ENCODE measurements at regions not wholly inside any gene's neighbourhood (a gene's known extent, or its start where the extent isn't known, plus 50 kb on each side); places are given as distances from the start of the nearest gene placed in this dataset.

DNA sequence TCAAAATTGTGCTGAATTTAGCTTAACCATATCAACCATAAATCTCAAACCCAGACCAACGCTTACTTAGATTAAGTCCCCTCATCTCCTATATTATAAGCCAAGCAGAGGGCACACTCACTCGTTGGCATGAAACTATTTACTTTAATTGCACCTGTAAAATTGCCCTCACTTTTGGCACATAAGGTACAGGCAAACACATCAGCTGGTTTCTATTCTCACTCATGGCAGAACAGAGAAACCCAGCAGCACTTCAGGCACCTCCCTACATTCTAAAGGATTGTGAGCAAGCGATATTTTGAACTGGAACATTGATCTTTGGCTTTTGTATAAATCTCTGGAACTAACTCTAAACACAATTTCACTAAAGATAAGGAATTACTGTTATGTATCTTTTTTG is 845.6 kb upstream of the CDH6 start:
- TF ChIP-seq, protein P1, sequence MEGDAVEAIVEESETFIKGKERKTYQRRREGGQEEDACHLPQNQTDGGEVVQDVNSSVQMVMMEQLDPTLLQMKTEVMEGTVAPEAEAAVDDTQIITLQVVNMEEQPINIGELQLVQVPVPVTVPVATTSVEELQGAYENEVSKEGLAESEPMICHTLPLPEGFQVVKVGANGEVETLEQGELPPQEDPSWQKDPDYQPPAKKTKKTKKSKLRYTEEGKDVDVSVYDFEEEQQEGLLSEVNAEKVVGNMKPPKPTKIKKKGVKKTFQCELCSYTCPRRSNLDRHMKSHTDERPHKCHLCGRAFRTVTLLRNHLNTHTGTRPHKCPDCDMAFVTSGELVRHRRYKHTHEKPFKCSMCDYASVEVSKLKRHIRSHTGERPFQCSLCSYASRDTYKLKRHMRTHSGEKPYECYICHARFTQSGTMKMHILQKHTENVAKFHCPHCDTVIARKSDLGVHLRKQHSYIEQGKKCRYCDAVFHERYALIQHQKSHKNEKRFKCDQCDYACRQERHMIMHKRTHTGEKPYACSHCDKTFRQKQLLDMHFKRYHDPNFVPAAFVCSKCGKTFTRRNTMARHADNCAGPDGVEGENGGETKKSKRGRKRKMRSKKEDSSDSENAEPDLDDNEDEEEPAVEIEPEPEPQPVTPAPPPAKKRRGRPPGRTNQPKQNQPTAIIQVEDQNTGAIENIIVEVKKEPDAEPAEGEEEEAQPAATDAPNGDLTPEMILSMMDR (IDR thresholded peaks at IDR 0.05; ENCODE audit: low read depth, low read length): no peak
- no peak for TF ChIP-seq EZH2phosphoT487 (IDR thresholded peaks at IDR 0.05; ENCODE audit: low read depth)

Measured in OCI-LY3 (cell line).